RWPE1 (cell line): ENCODE measurements at regions not wholly inside any gene's neighbourhood (a gene's known extent, or its start where the extent isn't known, plus 50 kb on each side); places are given as distances from the start of the nearest gene placed in this dataset.

Experiments
- CTCF ChIA-PET: fragments of 350-600 bp; sonication (Branson Sonifier 250); formaldehyde crosslinking; extraction: SDS; loops from one replicate; lab custom pipeline; 2021; lab: Yijun Ruan, JAX
- POLR2A ChIA-PET: fragments of 400-600 bp; formaldehyde crosslinking; extraction: SDS; loops from one replicate; lab custom pipeline; 2020; ENCODE audit warnings: antibody characterized with exemption; ENCODE audit not compliant: low non-redundant PET; lab: Yijun Ruan, JAX
- DNase-seq: peaks from one replicate; pipeline ENCODE4 v3.0.0; 2012; ENCODE audit warnings: low spot score
- H3K27ac ChIP-seq: fragments of 450-650 bp; 2 replicates; pipeline ENCODE4 v1.5.1; 2017
- TF ChIP-seq, protein P1 (sequence below): fragments of 450-650 bp; conservative IDR thresholded peaks from 2 replicates; pipeline ENCODE4 v1.5.1; 2017; ENCODE audit warnings: low read depth, mild to moderate bottlenecking

DNA sequence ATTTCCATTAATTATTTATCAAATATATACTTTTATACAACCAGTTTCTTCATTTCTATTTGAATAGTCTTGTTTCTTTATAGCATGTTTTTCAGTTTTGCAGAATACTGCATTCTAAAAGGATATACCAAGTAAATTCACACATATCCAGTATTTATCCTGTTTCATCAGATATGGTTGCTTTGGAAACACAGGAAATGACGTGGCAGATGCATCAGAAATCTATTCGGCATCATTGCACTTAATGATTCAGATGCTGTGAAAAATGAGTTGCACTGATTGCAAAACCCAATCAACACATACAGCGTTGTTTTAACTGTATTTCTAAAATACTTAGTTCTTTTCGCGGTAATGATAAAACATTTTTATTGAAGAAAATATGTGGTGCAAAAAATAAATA, 594.9 kb downstream of the CDH26 start:
- CTCF ChIA-PET, result no interaction called here
- DNase-seq, result no peak
- no peak overlapping the region for H3K27ac ChIP-seq
- POLR2A ChIA-PET, result no interaction called here
- TF ChIP-seq, protein P1, sequence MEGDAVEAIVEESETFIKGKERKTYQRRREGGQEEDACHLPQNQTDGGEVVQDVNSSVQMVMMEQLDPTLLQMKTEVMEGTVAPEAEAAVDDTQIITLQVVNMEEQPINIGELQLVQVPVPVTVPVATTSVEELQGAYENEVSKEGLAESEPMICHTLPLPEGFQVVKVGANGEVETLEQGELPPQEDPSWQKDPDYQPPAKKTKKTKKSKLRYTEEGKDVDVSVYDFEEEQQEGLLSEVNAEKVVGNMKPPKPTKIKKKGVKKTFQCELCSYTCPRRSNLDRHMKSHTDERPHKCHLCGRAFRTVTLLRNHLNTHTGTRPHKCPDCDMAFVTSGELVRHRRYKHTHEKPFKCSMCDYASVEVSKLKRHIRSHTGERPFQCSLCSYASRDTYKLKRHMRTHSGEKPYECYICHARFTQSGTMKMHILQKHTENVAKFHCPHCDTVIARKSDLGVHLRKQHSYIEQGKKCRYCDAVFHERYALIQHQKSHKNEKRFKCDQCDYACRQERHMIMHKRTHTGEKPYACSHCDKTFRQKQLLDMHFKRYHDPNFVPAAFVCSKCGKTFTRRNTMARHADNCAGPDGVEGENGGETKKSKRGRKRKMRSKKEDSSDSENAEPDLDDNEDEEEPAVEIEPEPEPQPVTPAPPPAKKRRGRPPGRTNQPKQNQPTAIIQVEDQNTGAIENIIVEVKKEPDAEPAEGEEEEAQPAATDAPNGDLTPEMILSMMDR, result no peak

DNA sequence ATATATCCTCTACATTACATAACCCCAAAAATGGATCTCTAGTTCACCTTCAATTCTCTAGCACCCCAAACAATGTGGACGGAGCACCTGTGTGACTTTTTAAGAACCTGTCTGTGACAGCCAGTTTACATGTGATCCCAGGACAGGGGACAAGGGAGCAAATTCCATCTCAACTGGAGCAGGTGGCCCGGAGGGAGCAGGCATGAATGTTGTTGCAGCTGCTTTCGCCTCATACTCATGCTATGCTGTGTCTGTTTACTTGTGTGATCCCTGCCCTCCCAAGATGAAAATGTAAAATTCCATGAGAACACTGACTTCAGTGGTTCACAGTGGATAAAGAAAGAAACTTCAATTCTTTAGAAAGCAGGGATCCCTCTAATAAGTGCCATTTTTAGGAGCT, 600.3 kb downstream of the CDH26 start:
- POLR2A ChIA-PET, result no interaction called here

DNA sequence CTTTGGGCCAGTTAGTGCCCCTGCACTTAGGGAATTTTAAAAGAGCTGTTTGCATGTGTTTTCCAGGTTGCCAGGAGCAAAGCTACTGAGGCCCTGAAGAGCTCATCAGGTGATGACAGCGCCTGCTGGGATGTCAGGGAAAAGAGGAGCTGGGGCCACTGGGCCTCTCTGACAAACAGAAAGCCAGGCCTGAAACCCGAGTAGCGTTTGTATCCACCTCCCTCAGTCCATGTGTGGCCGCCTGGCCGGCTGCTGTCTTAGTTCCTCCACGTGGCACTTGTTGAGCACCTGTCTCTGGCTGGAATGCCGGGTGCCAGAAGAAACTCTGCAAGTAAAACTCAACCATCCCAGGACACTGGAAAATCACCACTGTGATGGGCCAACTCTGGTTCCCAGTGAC, 601.2 kb downstream of the CDH26 start:
- CTCF ChIA-PET, result interaction anchor here (0.7 kb wide), 1 partner anchor 327 kb away, joined by 3 read pairs; no protein-coding TSS in a partner anchor
- H3K27ac ChIP-seq, result no peak overlapping the region
- DNase-seq, result no peak
- TF ChIP-seq, protein P1, result no peak
- POLR2A ChIA-PET, result no interaction called here

More for the DNA sequence above, 600.3 kb downstream of the CDH26 start:
- H3K27ac ChIP-seq, result no peak overlapping the region
- CTCF ChIA-PET, result no interaction called here
- TF ChIP-seq, protein P1, result no peak
- DNase-seq, result no peak

DNA sequence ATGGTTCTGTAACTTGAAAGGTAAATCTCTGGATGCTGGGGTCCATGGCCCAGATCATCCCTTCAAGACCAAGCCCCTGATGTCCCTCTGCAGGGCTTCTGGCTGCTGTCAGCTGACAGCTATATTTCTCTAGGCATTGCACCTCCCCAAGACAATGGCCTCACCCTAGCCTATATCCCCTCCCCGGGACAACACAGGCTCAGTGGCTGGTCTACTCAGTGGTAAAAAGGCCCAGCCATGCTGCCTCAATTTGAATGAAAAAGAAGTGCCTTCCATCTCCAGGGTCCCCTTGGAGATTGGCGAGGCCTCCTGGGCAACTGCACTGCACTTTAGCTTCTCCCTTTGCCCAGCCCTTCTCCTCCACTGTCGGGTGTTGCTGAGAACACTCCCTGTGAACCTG, 602.8 kb downstream of the CDH26 start:
- TF ChIP-seq, protein P1, result no peak
- DNase-seq, result no peak
- ChIA-PET POLR2A (no interaction called here), CTCF (no interaction called here)
- H3K27ac ChIP-seq, result no peak overlapping the region

DNA sequence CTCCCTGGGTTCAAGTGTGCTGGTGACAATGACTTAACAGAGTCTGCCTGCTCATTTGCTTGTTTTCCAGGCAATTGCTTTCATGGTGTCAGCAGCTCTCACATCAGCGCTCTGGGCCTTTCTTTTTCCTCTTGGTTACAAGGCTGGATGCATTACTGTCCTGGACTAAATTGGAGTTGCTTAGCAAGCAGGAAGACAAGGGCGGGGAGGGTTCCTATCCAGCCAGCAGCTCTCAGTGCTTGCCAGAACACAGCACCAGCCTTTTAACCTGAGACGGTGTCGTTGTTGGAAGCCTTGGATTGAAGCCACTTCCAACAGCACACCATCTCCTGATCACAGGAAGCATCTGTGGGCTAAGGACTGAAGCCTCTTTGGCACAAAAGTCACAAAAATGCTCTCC, 606.9 kb downstream of the CDH26 start:
- no peak for DNase-seq
- TF ChIP-seq, protein P1, result no peak
- POLR2A ChIA-PET, result no interaction called here
- CTCF ChIA-PET, result no interaction called here
- no peak overlapping the region for H3K27ac ChIP-seq

DNA sequence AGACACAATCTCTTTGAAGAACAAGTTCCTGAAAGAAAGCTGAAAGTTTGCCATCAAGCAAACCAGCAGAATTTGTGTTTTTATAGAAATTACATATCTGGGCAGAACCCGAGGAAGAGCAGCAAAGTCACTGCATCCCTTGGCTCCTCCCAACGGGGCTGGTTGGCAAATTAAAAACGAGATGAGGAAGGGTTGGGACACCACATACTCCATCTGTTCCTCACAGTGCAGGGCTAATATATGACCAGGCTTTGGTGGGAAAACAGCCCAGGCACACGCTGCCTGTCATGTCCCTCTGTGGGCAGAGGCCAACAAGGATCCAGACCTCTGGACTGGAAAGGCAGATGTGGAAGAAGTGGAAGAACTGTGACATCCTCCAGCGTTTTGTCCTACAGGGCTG, 607.3 kb downstream of the CDH26 start:
- H3K27ac ChIP-seq, result no peak overlapping the region
- TF ChIP-seq, protein P1, result no peak
- ChIA-PET CTCF (no interaction called here), POLR2A (no interaction called here)
- DNase-seq, result no peak

DNA sequence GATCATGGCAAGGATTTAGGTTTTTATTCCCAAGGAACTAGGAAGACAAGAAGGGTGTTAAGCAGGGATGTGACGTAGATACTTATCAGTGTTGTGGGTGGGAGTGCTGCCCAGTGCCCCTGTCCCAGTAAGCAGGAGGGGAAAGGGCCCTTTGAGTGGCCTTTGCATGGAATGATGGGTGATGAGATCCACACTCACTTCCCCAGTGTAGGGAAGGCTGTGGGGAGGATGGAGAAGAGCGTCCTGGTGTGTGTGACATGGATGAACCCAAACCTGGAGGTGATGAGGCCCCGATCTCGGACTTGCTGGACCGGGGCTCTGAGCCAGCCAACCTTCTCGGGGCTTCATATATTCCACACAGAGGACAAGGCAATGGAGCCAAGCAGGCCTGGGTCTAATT, 610.9 kb downstream of the CDH26 start:
- TF ChIP-seq, protein P1, result no peak
- ChIA-PET CTCF (no interaction called here), POLR2A (no interaction called here)
- H3K27ac ChIP-seq, result no peak overlapping the region
- no peak for DNase-seq
